Lower leg skin (tissue), 4 donors: ENCODE measurements at regions not wholly inside any gene's neighbourhood (a gene's known extent, or its start where the extent isn't known, plus 50 kb on each side); places are given as distances from the start of the nearest gene placed in this dataset.

Source experiments
- DNase-seq, 2 donors: peaks; one replicate each; pipeline ENCODE4 v3.0.0-alpha.2; 2019; ENCODE audit warnings: low spot score in 2 of 2
- H3K4me3 ChIP-seq: fragments of 200-600 bp; sonication (generic); 2 replicates; pipeline ENCODE4 v1.5.1; 2017; ENCODE audit warnings: mild to moderate bottlenecking, low read depth; ENCODE audit not compliant: poor library complexity, severe bottlenecking
- POLR2A ChIP-seq, 2 donors: fragments of 450-650 bp; IDR thresholded peaks; one replicate each; pipeline ENCODE4 v1.6.1; 2016 to 2017; ENCODE audit warnings: antibody characterized with exemption in 2 of 2, mild to moderate bottlenecking in 1 of 2, moderate library complexity in 1 of 2
- WGBS, 2 donors: methylation state at CpG; one replicate each; pipeline ENCODE4 v1.1.5; 2018; 5-methylcytosine and 5-hydroxymethylcytosine counted together
- intact Hi-C: fragments of 100-400 bp; cut with DNase I; formaldehyde crosslinking; loops from one replicate; pipeline ENCODE4 v1.15.0; 2023; ENCODE audit warnings: low total_unique reads
- TF ChIP-seq, protein P1 (sequence below), 3 donors: fragments of 450-650 bp; IDR thresholded peaks; one replicate each; pipeline ENCODE4 v1.5.1; 2016; ENCODE audit warnings: antibody characterized with exemption in 3 of 3, mild to moderate bottlenecking in 3 of 3, moderate library complexity in 2 of 3

DNA sequence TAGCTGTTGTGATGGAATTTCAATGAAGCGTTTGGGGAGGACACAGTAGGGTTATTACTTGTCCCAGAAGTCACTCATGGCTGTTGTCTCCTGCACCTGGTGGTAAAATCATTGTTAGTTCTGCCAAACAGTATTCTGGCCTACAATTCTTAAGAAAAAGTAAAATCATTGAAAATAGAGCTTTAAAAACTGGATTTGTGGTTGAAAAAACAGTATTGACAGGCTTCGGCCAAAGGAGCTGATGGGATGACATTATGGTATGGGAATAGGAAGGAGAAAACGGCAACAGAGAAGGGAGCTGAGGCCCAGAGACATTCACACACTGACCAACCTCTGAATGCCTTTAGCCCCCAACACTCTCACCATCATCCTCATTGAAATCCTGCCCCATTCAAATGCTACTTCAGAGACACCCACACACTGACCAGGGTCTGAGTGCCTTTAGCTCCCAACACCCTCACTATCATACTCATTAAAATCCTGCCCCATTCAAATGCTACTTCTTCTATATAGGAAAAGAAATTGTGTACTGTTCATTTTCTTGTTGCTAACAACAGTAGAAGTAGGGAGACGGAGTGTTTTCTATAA, 114.1 kb upstream of the OSR1 start:
- intact Hi-C loops, result no loop called here
- H3K4me3 ChIP-seq, result no peak overlapping the region
- no peak for DNase-seq
- 90% methylated on average over 4 of the region's 4 CpGs for WGBS, 2 donors
- no peak for TF ChIP-seq POLR2A (IDR thresholded peaks at IDR 0.05)
- TF ChIP-seq, protein P1, sequence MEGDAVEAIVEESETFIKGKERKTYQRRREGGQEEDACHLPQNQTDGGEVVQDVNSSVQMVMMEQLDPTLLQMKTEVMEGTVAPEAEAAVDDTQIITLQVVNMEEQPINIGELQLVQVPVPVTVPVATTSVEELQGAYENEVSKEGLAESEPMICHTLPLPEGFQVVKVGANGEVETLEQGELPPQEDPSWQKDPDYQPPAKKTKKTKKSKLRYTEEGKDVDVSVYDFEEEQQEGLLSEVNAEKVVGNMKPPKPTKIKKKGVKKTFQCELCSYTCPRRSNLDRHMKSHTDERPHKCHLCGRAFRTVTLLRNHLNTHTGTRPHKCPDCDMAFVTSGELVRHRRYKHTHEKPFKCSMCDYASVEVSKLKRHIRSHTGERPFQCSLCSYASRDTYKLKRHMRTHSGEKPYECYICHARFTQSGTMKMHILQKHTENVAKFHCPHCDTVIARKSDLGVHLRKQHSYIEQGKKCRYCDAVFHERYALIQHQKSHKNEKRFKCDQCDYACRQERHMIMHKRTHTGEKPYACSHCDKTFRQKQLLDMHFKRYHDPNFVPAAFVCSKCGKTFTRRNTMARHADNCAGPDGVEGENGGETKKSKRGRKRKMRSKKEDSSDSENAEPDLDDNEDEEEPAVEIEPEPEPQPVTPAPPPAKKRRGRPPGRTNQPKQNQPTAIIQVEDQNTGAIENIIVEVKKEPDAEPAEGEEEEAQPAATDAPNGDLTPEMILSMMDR (IDR thresholded peaks at IDR 0.05), result no peak

DNA sequence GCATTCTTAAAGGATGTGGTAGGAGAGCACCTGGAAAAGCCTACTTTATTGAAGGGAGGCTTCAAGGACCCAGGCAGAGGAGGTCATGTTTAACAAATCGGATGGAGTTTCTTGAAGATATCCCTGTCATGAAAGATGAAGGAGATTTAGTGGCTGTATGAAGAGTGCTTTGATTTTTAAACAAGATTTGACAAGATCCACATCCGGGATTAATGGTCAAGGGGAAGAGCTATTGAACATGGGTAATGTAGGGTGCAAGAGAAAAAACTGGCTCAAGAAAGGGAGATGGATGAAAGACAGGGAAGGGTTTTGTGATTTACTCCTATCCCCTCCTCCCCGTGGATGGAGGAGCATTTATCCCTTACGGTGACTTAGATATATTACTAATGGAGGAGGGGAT, 113.1 kb upstream of the OSR1 start:
- WGBS, 2 donors, result 87 to 88% methylated on average over 4 of the region's 4 CpGs
- TF ChIP-seq, protein P1 (IDR thresholded peaks at IDR 0.05), result no peak
- no peak for TF ChIP-seq POLR2A (IDR thresholded peaks at IDR 0.05)
- no peak for DNase-seq
- intact Hi-C loops, result no loop called here
- no peak overlapping the region for H3K4me3 ChIP-seq

DNA sequence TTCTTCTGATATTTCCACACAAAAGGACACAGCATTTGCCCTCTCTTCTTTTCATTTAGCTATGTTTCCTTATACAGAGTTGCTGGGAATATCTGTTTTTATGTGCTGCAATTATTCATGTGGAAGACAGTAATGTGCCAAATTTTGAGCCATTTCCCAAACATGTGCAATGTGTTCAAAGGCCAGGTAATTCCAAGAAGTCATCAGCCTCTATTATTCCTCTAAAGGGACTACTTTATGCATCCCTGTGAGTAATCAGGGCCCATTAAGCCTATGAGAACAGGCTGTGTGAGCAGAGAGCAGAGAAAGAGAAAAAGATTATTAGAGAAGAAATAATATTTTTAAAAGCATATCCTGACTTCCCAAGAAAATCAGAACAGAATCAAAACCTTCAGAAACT, 107.6 kb upstream of the OSR1 start:
- no peak for DNase-seq
- no peak for TF ChIP-seq POLR2A (IDR thresholded peaks at IDR 0.05)
- TF ChIP-seq, protein P1 (IDR thresholded peaks at IDR 0.05), result no peak
- intact Hi-C loops, result no loop called here
- H3K4me3 ChIP-seq, result no peak overlapping the region

DNA sequence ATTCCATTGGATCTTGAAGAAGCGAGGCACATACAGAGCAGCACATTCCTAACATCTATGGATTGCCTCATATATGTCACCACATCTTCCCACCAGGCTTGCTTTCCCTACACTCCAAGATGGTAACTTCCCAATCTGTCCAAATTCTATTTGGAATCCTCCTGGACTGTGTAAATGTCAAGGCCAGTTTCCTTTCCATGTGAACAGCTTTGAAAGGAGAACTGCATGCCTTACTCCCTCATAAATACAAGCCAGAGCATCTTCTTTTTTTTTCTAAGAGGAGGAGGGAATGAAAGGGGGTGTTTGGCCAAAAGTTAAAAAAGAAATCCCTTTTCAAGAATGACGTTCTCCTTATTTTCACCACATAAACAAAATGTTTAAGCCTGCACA, 103.8 kb upstream of the OSR1 start:
- TF ChIP-seq, protein P1 (IDR thresholded peaks at IDR 0.05), result no peak
- TF ChIP-seq POLR2A (IDR thresholded peaks at IDR 0.05), result no peak
- 58 to 62% methylated on average over 2 of the region's 2 CpGs for WGBS, 2 donors
- intact Hi-C loops, result no loop called here
- no peak for DNase-seq
- H3K4me3 ChIP-seq, result no peak overlapping the region

DNA sequence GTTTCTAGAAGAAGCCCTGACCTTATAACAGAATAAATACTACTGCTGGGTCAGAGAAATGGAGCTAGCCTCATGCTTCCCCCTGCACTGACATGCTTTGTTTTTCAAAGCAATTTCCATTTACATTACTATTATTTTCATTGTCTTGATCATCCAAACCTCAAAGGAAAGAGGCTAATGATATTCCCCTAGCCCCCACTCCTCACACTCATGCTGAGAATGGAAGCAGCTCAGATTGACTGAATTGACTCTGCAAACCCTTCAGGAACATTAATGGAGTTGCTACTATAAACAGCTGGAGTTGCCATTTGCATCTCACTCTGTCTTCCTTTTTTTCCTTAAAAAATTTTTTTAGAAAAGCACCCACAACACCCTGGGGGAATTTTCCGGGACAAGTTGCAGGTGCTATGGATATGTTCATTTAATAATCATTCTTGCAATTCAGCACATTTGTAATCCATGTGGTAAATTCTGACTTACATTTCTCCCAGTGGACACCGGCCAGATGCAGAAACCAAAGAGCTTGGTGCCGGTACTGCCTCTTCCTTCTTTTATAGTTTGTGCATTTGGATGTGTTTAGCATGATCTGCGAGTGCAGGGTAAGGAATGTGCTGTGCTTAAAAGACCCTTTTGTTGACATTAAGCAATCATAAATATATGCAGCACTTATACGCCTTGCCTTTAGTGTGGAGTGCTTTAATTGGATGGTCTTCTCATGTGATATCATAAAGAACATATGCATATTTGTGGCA, 103.3 kb upstream of the OSR1 start:
- DNase-seq, result no peak
- WGBS, 2 donors, result 40 to 47% methylated on average over 5 of the region's 5 CpGs
- no peak overlapping the region for H3K4me3 ChIP-seq
- no peak for TF ChIP-seq POLR2A (IDR thresholded peaks at IDR 0.05)
- TF ChIP-seq, protein P1 (IDR thresholded peaks at IDR 0.05), result no peak
- intact Hi-C loops, result no loop called here

DNA sequence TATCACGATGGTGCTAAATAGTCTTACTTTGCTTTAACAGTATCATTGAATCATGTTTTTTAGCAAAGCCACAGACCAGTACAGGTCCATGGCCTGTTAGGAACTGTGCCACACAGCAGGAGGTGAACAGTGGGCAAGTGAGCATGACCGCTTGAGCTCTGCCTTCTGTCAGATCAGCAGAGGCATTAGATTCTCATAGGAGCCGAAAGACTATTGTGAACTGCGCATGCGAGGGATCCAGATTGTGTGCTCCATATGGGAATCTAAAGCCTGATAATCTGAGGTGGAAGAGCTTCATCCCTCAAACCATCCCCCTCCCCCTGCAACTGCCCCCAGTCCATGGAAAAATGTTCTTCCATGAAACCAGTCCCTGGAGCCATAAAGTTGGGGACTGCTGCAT, 102.3 kb upstream of the OSR1 start:
- no peak overlapping the region for H3K4me3 ChIP-seq
- no peak for DNase-seq
- 91 to 93% methylated on average over 5 of the region's 5 CpGs for WGBS, 2 donors
- intact Hi-C loops, result no loop called here
- no peak for TF ChIP-seq POLR2A (IDR thresholded peaks at IDR 0.05)
- TF ChIP-seq, protein P1 (IDR thresholded peaks at IDR 0.05), result no peak
